GM18505 (cell line): ENCODE measurements at regions not wholly inside any gene's neighbourhood (a gene's known extent, or its start where the extent isn't known, plus 50 kb on each side); places are given as distances from the start of the nearest gene placed in this dataset.

Experiments used
- ATAC-seq: cut with Tn5 transposase; IDR thresholded peaks from one replicate; pipeline ENCODE4 v1.9.1; 2021; ENCODE audit not compliant: unreplicated experiment
- POLR2A ChIP-seq: IDR thresholded peaks from 4 replicates; pipeline ENCODE4 v1.6.1; 2011; ENCODE audit warnings: borderline replicate concordance; ENCODE audit not compliant: insufficient read depth, insufficient read length; ENCODE audit errors: extremely low read depth

DNA sequence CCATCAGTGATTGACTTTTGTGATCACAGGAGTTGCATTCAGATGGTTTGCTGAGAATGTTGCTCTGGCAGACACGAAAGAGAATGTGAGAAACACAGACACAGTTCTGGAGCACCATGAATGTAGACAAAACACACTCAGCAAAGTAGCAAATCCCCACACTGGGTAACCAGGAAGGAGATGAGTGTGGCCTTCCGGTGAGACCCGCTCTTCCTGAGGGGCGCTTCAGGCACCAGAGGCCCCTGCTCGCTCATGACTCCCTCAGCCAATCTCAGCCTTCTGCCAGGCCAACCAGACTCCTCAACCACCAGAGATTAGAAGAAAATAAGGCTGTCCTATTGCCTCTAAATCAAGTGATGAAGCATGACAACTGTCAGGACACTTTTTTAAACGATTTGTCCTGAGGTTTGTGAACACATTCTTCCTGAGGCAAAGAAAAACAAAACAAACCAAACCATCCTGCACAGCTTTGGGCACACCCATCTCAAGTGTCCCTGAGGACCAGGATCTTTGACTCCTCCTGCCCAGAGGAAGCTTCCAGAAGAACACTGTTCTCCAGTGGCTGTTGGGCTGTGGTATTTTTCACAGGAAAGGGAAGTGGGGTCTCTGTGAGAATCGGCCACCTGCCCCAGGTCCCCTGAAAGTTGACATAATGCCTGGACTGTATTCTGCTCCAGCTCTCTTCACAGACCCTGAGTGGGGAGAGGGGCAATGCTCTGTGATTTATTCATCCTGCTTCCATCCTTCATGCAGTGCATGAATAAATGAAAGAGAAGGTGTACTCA lies 152.8 kb downstream of the BCL11A start:
- no peak for TF ChIP-seq POLR2A
- ATAC-seq = no peak

- TF ChIP-seq POLR2A = no peak
These were observed 159.0 kb downstream of the BCL11A start for GRCh38 chr2:60394463-60394862.

GRCh38 chr2:60391649-60392375 lies 161.6 kb downstream of the BCL11A start:
- no peak for ATAC-seq
- no peak for TF ChIP-seq POLR2A

More at GRCh38 chr2:60394463-60394862, 159.0 kb downstream of the BCL11A start:
- no peak for ATAC-seq

DNA sequence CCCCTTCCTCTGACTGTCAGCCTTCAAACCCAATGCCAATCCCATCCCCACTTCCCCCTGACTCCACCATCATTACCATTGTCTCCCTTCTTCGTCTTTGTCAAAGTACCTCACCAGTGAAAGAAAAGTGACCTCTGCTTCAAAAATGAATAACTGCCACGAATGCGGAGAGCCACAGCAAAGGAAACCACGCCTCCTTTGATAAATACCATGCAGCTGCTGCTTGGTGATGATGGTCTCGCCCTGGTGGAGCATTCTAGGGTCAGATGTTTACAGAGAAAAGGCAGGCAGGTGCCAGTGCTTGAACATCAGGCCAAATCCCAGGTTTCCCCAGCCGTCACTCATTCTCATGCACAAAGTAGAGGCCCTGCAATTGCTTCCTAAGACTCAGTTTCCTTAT lies 162.2 kb downstream of the BCL11A start:
- TF ChIP-seq POLR2A = no peak
- no peak for ATAC-seq

- ATAC-seq = no peak
- TF ChIP-seq POLR2A = no peak
These were observed 167.0 kb downstream of the BCL11A start for GRCh38 chr2:60386436-60386835.

DNA sequence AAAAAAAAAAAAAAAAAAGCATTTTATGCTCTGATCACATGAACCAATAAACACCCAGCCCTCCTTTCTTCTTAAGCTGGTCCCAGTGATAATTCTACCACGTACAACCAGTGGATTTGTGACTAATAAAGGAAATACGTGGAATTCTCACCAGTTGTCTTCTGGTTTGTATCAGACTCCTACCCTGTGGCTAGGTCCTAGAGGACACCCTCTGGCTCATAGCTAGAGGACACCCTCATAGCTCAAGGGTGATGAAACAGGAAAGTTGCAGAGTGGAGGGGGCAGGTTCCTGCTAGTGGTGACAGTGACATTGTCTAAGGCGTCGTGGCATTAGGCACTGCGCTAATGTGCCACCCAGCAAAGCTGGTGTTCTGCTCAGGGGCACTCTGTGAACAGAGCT lies 167.8 kb downstream of the BCL11A start:
- TF ChIP-seq POLR2A = no peak
- ATAC-seq = no peak

- ATAC-seq = no peak
- TF ChIP-seq POLR2A = no peak
These were observed 169.9 kb downstream of the BCL11A start for GRCh38 chr2:60383401-60384143.

DNA sequence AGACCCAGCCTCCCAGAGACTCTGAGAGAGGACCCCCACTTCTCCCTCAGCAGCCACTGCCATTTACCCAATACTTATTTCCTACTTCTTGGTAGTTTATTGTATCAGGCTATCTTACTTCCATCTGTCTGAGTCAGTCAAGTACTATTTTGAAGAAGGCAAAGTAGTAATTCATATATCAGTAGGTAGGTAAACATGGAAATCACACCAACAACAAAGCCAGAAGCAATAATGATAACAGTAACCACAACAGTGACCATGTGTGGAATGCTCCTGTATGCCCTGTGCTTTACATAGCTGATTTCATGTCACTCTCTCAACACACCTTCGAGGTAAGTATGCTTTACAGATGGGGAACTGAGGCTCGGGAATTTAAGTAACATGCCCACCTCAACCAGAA lies 173.0 kb downstream of the BCL11A start:
- TF ChIP-seq POLR2A = no peak
- no peak for ATAC-seq

DNA sequence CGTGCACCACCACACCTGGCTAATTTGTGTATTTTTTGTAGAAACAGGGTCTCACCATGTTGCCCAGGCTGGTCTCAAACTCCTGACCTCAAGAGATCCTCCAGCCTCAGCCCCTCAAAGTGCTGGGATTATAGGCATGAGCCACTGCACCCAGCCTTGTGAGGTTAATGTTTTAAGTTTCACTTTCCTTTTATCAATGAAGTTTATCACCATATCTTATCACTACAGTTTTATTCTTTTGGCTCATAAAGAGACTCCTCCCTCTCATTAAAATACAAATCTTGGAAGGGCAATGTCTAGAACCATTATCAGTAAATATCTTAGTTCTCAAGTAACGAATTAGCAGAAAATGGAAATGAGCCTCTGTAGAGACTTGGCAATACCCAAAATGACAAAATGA lies 173.8 kb downstream of the BCL11A start:
- ATAC-seq = no peak
- no peak for TF ChIP-seq POLR2A

GRCh38 chr2:60379216-60379615 lies 174.2 kb downstream of the BCL11A start:
- ATAC-seq = no peak
- no peak for TF ChIP-seq POLR2A

GRCh38 chr2:60377825-60378224 lies 175.6 kb downstream of the BCL11A start:
- TF ChIP-seq POLR2A = no peak
- no peak for ATAC-seq

- no peak for ATAC-seq
- TF ChIP-seq POLR2A = no peak
These were observed 177.2 kb downstream of the BCL11A start for GRCh38 chr2:60376252-60376651.

GRCh38 chr2:60371681-60372080 lies 181.8 kb downstream of the BCL11A start:
- ATAC-seq = no peak
- no peak for TF ChIP-seq POLR2A
